ENCODE measurements at regions not wholly inside any gene's neighbourhood (a gene's known extent, or its start where the extent isn't known, plus 50 kb on each side); places are given as distances from the start of the nearest gene placed in this dataset.

DNA sequence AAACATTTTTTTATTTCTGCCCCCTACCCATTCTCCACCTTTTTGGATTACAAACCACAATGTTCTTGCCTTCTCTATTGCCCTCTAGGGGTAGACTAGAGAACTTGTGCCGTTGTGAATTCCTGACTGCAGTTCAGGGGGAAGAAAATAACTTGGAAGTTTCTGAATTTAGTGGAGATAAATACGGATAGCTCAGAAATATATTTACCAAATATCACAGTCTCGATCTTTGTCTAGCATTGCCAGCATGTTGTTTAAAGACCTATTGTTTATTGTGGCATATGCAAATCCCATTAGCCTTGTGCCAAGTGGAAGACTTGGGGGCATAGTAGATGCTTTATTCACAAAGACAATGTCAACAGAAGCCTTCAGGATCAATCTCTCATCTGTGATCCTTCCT is 154.1 kb upstream of the MMS22L start:
- TF ChIP-seq, protein P1, sequence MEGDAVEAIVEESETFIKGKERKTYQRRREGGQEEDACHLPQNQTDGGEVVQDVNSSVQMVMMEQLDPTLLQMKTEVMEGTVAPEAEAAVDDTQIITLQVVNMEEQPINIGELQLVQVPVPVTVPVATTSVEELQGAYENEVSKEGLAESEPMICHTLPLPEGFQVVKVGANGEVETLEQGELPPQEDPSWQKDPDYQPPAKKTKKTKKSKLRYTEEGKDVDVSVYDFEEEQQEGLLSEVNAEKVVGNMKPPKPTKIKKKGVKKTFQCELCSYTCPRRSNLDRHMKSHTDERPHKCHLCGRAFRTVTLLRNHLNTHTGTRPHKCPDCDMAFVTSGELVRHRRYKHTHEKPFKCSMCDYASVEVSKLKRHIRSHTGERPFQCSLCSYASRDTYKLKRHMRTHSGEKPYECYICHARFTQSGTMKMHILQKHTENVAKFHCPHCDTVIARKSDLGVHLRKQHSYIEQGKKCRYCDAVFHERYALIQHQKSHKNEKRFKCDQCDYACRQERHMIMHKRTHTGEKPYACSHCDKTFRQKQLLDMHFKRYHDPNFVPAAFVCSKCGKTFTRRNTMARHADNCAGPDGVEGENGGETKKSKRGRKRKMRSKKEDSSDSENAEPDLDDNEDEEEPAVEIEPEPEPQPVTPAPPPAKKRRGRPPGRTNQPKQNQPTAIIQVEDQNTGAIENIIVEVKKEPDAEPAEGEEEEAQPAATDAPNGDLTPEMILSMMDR (conservative IDR thresholded peaks at IDR 0.05): peak; percentile 90
- Mint-ChIP-seq H3K9me3 (no peaks in the 10 kb centered on the region), H3K27me3 (ENCODE audit: insufficient read depth) (peaks cover 13% of the 10 kb centered on the region), H3K36me3 (ENCODE audit: low read depth) (no peaks in the 10 kb centered on the region), H3K27ac (no peak overlapping the region), H3K4me3 (no peak overlapping the region), H3K4me1 (peaks cover 4% of the 10 kb centered on the region)
- 14% methylated on average over 3 of the region's 3 CpGs; no CpG with 5 or more reads in 1 of the 2 experiments for WGBS, 2 experiments (ENCODE audit: insufficient coverage in 1 of 2, insufficient read length in 1 of 2)
- H3K27me3 ChIP-seq (ENCODE audit: control insufficient read depth, insufficient read depth, low read length, poor library complexity, severe bottlenecking): no peaks in the 10 kb centered on the region
- no peak for DNase-seq
- H3K9me3 ChIP-seq (ENCODE audit: control insufficient read depth, low read length): no peaks in the 10 kb centered on the region
- H3K4me1 ChIP-seq (ENCODE audit: control insufficient read depth, insufficient read depth, low read length): no peaks in the 10 kb centered on the region
- no peaks in the 10 kb centered on the region for H3K36me3 ChIP-seq (ENCODE audit: control insufficient read depth, insufficient read depth, low read length)
- H3K4me3 ChIP-seq (ENCODE audit: low read length): no peak overlapping the region
- H3K27ac ChIP-seq (ENCODE audit: low read depth, low read length): no peak overlapping the region
- H3K9ac ChIP-seq (ENCODE audit: extremely low read depth, low read length, poor library complexity, severe bottlenecking): no peak overlapping the region

DNA sequence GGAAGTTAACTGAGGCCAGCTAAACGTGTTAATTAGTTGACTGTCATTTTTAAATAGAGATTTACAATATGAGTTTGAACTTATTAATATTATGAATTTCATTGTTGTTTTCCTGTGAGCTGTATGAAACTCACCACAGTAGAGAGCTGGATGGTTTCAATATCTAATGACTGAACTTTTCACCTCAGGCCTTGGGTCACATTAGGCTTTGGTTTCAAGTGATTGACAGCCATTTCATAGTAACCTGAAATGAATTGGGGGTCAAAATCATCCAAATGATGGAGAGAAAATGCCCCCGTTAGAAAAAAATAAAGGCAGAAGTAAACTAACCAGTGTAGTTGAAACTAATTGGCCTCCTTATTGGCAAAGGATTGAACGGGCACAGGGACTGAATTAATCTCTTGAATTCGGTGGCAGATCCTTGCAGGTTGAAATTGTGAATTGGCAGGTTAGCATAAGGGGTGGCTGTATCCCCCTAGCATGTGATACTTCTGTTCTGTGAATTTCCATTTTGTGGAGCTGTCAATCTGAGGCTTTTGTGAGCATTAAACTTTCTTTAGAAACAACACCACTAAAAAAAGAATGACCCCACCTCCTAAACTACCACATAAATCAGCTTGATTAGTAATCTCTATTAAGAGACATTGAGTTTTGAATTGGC is 155.1 kb upstream of the MMS22L start:
- no peak for DNase-seq
- Mint-ChIP-seq H3K9me3 (no peaks in the 10 kb centered on the region), H3K36me3 (ENCODE audit: low read depth) (no peaks in the 10 kb centered on the region), H3K4me3 (no peak overlapping the region), H3K4me1 (peaks cover 4% of the 10 kb centered on the region), H3K27ac (no peak overlapping the region), H3K27me3 (ENCODE audit: insufficient read depth) (peaks cover 10% of the 10 kb centered on the region)
- WGBS, 2 experiments (ENCODE audit: insufficient coverage in 1 of 2, insufficient read length in 1 of 2): 83 to 94% methylated on average over 2 to 4 of the region's 4 CpGs
- H3K27me3 ChIP-seq (ENCODE audit: control insufficient read depth, insufficient read depth, low read length, poor library complexity, severe bottlenecking): no peaks in the 10 kb centered on the region
- no peaks in the 10 kb centered on the region for H3K4me1 ChIP-seq (ENCODE audit: control insufficient read depth, insufficient read depth, low read length)
- H3K9me3 ChIP-seq (ENCODE audit: control insufficient read depth, low read length): no peaks in the 10 kb centered on the region
- TF ChIP-seq, protein P1 (conservative IDR thresholded peaks at IDR 0.05): no peak
- H3K27ac ChIP-seq (ENCODE audit: low read depth, low read length): no peak overlapping the region
- H3K9ac ChIP-seq (ENCODE audit: extremely low read depth, low read length, poor library complexity, severe bottlenecking): no peak overlapping the region
- H3K36me3 ChIP-seq (ENCODE audit: control insufficient read depth, insufficient read depth, low read length): no peaks in the 10 kb centered on the region
- no peak overlapping the region for H3K4me3 ChIP-seq (ENCODE audit: low read length)

DNA sequence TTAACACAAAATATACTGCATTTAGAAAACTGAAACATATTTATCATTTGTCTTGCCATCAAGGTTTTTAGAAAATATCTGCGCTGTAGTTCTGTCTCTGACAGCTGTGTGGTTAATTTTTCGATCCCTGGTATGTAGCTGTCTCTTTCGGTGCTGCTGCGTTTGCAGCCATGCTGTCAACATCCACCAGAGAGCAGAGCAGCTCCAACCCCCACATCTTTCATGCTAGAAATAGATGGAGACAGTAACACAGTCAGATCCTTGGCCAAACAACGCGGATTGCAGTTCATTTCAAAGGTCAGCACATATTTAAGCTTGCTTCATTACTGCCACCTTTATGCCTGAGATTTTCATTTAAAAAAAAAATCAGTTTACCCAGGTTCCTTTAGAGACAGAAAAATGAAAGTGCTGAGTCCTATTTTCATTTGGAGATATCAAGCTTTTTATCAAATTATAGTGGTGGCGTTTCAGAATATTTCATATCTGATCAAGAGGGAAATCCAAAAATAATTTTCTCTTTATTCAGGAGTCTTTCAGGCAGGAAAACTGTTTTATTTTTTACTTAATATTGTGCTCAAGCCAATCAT is 157.7 kb upstream of the MMS22L start:
- Histone ChIP-seq H3K36me3 (ENCODE audit: control insufficient read depth, insufficient read depth, low read length) (no peaks in the 10 kb centered on the region), H3K4me3 (ENCODE audit: low read length) (no peak overlapping the region), H3K4me1 (ENCODE audit: control insufficient read depth, insufficient read depth, low read length) (no peaks in the 10 kb centered on the region), H3K27ac (ENCODE audit: low read depth, low read length) (no peak overlapping the region), H3K9me3 (ENCODE audit: control insufficient read depth, low read length) (no peaks in the 10 kb centered on the region), H3K27me3 (ENCODE audit: control insufficient read depth, insufficient read depth, low read length, poor library complexity, severe bottlenecking) (no peaks in the 10 kb centered on the region), H3K9ac (ENCODE audit: extremely low read depth, low read length, poor library complexity, severe bottlenecking) (no peak overlapping the region)
- TF ChIP-seq, protein P1 (conservative IDR thresholded peaks at IDR 0.05): peak; percentile 77
- H3K9me3 Mint-ChIP-seq: no peaks in the 10 kb centered on the region
- DNase-seq: peak; percentile 75
- H3K4me1 Mint-ChIP-seq: peaks cover 4% of the 10 kb centered on the region
- no peak overlapping the region for H3K27ac Mint-ChIP-seq
- no peak overlapping the region for H3K4me3 Mint-ChIP-seq
- H3K27me3 Mint-ChIP-seq (ENCODE audit: insufficient read depth): no peaks in the 10 kb centered on the region
- H3K36me3 Mint-ChIP-seq (ENCODE audit: low read depth): no peaks in the 10 kb centered on the region
- WGBS, 2 experiments (ENCODE audit: insufficient coverage in 1 of 2, insufficient read length in 1 of 2): 23 to 45% methylated on average over 6 to 7 of the region's 7 CpGs
